ENCODE measurements at regions not wholly inside any gene's neighbourhood (a gene's known extent, or its start where the extent isn't known, plus 50 kb on each side); places are given as distances from the start of the nearest gene placed in this dataset.
"Not testable (repeated sequence)": the region's sequence is repeated elsewhere in the genome, so short reads cannot be mapped to it uniquely, and the experiment has no call there.

GRCh38 chr11:90756617-90757016, 533.8 kb upstream of the CHORDC1 start:
- no peak for DNase-seq (ENCODE audit: low spot score)

GRCh38 chr11:90753546-90753945, 530.7 kb upstream of the CHORDC1 start:
- no peak for DNase-seq (ENCODE audit: low spot score)

- no peak for DNase-seq (ENCODE audit: low spot score)
Measured at GRCh38 chr11:90747057-90747456, 524.2 kb upstream of the CHORDC1 start.

GRCh38 chr11:90744169-90744568, 521.3 kb upstream of the CHORDC1 start:
- no peak for DNase-seq (ENCODE audit: low spot score)

GRCh38 chr11:90738799-90739198, 516.0 kb upstream of the CHORDC1 start:
- no peak for DNase-seq (ENCODE audit: low spot score)

GRCh38 chr11:90737444-90738050, 514.7 kb upstream of the CHORDC1 start:
- no peak for DNase-seq (ENCODE audit: low spot score)

GRCh38 chr11:90732486-90732885, 509.6 kb upstream of the CHORDC1 start:
- DNase-seq (ENCODE audit: low spot score), result no peak

GRCh38 chr11:90723475-90723874, 500.6 kb upstream of the CHORDC1 start:
- DNase-seq (ENCODE audit: low spot score), result no peak

GRCh38 chr11:90722552-90723190, 499.8 kb upstream of the CHORDC1 start:
- no peak for DNase-seq (ENCODE audit: low spot score)

GRCh38 chr11:90717522-90717921, 494.7 kb upstream of the CHORDC1 start:
- no peak for DNase-seq (ENCODE audit: low spot score)

- no peak for DNase-seq (ENCODE audit: low spot score)
Measured at GRCh38 chr11:90705661-90706060, 482.8 kb upstream of the CHORDC1 start.

- DNase-seq (ENCODE audit: low spot score), result no peak
Measured at GRCh38 chr11:90704510-90704909, 481.7 kb upstream of the CHORDC1 start.

- no peak for DNase-seq (ENCODE audit: low spot score)
Measured at GRCh38 chr11:90701716-90702115, 478.9 kb upstream of the CHORDC1 start.

GRCh38 chr11:90700789-90701439, 478.1 kb upstream of the CHORDC1 start:
- no peak for DNase-seq (ENCODE audit: low spot score)

- no peak for DNase-seq (ENCODE audit: low spot score)
Measured at GRCh38 chr11:90699791-90700400, 477.0 kb upstream of the CHORDC1 start.

- no peak for DNase-seq (ENCODE audit: low spot score)
Measured at GRCh38 chr11:90698238-90698637, 475.4 kb upstream of the CHORDC1 start.

GRCh38 chr11:90675496-90675895, 452.6 kb upstream of the CHORDC1 start:
- not testable (repeated sequence) for DNase-seq (ENCODE audit: low spot score)

GRCh38 chr11:90669094-90669493, 446.2 kb upstream of the CHORDC1 start:
- DNase-seq (ENCODE audit: low spot score), result no peak

- DNase-seq (ENCODE audit: low spot score), result no peak
Measured at GRCh38 chr11:90668502-90668901, 445.7 kb upstream of the CHORDC1 start.

GRCh38 chr11:90661233-90661632, 438.4 kb upstream of the CHORDC1 start:
- no peak for DNase-seq (ENCODE audit: low spot score)

GRCh38 chr11:90656171-90656570, 433.3 kb upstream of the CHORDC1 start:
- no peak for DNase-seq (ENCODE audit: low spot score)

GRCh38 chr11:90650153-90650552, 427.3 kb upstream of the CHORDC1 start:
- DNase-seq (ENCODE audit: low spot score), result no peak

- DNase-seq (ENCODE audit: low spot score), result no peak
Measured at GRCh38 chr11:90646706-90647105, 423.9 kb upstream of the CHORDC1 start.
